NT2/D1 (cell line): ENCODE measurements at regions not wholly inside any gene's neighbourhood (a gene's known extent, or its start where the extent isn't known, plus 50 kb on each side); places are given as distances from the start of the nearest gene placed in this dataset.

Source experiments
- YY1 ChIP-seq: IDR thresholded peaks from 2 replicates; pipeline ENCODE4 v1.6.1; 2011; ENCODE audit not compliant: insufficient read length, insufficient read depth
- ZNF274 ChIP-seq: IDR thresholded peaks from 2 replicates; pipeline ENCODE4 v1.6.1; 2011; ENCODE audit warnings: mild to moderate bottlenecking, low read depth, low read length

GRCh38 chr2:35873921-35874320, 481.7 kb upstream of the CRIM1 start:
- TF ChIP-seq YY1: no peak
- TF ChIP-seq ZNF274: no peak
